ENCODE measurements at regions not wholly inside any gene's neighbourhood (a gene's known extent, or its start where the extent isn't known, plus 50 kb on each side); places are given as distances from the start of the nearest gene placed in this dataset.
A peak's percentile ranks its signal among the peaks of the same experiment; 100 is the strongest.

DNA sequence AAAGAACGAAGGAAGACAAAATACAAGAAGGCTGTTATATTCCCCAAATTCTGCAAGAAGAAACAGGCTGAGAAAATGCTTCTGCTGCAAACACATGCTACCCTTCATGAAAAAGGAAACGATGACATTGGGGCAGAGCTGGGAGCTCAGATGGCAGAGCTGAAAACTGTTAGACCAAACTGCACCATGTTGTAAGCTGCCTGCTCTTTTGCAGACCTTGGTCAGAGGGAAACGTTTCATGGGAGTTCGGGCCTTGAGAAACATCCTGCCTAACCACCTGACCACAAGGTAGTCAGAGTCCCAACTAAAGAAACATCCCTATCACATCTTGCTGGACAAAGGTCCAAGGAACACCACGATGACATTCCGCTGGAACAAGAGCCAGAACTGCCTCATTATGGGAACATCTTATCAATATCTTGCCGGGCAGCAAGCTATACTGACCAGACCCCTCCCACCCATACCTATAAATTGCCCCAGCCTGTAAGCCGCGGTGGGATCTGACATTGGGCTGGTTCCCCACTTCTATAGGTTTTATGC, 110.7 kb upstream of the CTSC start:
- DNase-seq, result no peak

- DNase-seq, result no peak
Observed at GRCh38 chr11:88447281-88447680, 109.7 kb upstream of the CTSC start.

DNA sequence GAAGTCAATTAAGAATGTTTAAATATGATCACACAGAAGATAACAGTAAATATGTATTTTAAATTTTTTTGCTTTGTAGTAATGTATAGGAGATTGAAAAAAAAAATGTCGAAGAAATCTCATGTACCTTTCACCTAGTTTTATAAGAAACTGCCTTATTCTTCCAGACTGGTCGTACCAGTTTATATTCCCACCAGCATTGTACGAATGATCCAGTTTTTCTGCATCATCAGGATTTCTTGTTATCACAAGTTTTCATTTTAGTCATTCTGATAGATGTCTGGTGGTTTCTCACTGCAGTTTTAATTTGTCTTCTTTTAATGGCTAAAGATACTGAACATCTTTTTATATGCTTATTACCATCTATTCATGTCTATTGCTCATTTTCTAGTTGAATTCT, 101.8 kb upstream of the CTSC start:
- no peak for DNase-seq

DNA sequence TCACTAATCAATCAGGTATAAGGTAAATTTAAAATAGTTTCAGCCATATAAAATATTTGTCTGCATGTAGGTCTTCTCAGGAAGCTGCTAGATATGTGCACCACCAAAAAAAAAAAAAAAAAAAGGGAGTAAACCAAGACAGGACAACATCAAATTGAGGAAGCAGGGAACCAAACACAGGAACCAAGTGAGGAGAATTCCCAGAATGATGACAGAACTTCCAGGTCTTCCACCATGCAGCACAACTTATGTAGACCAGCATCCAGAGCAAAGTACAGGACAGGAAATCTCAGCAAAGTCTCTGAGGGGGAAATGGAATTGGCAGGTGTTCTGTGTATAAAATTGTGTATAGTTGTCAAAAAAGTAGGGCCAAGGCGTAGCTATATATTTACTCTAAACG, 101.2 kb upstream of the CTSC start:
- DNase-seq, result no peak

DNA sequence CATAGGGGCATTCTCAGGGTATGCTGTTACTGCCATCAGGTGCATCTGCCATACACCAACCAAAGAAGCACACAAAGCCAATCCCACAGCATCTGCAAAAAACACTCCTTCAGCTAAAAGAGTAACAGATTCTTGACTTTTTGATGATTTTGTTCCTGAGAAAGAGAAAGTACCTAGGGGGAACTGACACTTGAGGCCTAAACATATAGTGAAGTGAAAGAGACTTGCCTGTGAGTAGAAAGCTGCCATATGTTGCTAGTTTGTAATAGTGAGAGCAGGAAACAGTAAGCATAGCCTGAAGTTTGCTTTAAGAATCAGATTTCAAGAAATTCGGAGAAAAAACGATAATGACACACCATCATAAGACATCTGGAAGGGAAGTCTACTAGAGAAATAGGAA, 97.9 kb upstream of the CTSC start:
- no peak for DNase-seq

GRCh38 chr11:88434333-88434976, 96.9 kb upstream of the CTSC start:
- DNase-seq, result no peak

DNA sequence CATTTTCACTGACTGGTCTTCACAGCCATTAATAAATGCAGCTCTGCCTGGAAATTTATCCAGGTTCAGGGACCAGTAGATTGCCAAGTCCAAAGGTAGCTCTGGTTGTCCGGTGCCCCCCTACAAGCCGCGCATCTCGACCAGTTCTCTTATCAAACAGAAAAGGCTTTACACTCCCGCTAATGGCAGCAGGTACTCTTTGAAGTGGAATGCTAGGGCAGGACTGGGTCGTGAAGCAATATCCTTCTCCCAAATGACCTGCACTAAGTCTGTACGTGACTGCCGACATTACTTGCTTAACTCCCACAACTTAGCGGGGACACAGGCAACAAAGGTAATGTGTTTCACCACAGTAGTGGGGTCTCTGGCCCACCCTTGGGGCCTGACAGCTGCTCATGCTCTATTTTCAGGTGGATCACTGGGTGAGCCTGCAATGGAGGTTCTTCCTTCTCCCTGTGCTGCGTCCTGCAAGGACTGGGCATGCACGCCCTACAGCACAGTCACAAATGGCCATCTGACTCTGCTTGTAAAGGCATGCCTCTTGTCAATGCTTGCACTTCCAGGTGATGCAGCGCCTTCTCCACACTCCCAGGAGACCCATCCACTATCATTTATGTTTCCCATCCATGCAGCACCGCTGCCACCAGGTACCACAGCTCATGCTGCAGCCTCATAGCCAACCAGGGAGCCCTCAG, 96.1 kb upstream of the CTSC start:
- DNase-seq, result no peak

- no peak for DNase-seq
Observed at GRCh38 chr11:88431675-88432341, 94.3 kb upstream of the CTSC start.

- no peak for DNase-seq
Observed at GRCh38 chr11:88428959-88429358, 91.4 kb upstream of the CTSC start.

GRCh38 chr11:88427719-88428118, 90.2 kb upstream of the CTSC start:
- no peak for DNase-seq

DNA sequence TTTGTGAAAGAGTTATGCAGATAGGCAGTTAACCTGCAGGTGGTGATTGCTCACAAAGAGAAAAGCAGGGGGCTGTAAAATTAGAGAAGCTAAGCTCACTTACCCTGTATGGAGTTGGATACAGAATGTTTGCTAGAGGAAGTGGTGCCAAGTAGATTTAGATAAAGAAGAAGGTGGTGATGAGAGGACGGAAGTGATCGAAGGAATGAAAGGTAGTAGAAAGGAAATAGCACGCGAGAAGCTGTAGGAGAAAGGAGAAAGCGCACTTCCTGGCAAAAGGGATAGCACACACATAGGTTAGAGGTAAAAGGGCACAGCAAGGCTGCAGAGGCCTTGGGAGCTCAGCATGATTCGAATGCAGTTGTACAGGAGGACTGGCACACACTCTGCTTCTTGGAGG, 87.3 kb upstream of the CTSC start:
- no peak for DNase-seq

DNA sequence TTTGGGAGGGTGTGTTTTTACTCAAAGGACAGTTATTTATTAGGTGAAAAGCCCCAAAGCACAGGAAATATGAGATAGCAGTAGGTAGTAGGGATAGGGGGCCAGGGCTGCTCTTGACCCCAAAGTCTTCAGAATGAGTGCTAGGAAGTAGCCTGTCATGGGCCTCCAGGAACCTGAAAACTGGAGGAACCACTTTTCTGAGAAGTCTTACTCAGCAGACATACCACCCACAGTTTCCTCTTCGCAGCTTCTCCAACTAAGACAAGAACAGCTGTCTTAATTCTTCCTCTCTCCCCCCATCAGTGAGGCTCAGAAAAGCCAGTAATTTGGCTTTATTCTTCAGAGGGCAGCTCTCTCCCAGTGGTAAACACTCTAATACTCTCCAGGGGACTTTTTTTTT, 84.0 kb upstream of the CTSC start:
- DNase-seq, result no peak

- no peak for DNase-seq
Observed at GRCh38 chr11:88420165-88420791, 82.7 kb upstream of the CTSC start.

- no peak for DNase-seq
Observed at GRCh38 chr11:88418508-88418907, 81.0 kb upstream of the CTSC start.

DNA sequence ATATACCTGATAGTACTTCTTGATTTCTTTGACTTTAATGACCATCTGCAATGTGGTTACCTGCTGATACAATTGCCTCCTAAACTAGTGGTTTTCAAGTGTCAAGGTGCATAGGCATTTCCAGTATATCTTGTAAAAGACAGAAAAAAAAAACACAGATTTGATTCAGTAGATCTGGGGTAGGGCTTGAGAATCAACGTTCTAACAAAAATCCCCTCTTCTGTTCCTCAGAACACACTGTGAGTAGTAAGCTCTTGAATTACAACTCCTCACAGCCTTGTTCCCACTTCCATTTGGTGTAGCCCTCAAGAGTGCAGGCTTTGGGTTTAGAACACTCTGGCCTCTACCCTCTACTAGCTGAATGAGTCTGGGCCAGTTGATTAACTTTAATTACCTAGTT, 78.0 kb upstream of the CTSC start:
- DNase-seq, result no peak

DNA sequence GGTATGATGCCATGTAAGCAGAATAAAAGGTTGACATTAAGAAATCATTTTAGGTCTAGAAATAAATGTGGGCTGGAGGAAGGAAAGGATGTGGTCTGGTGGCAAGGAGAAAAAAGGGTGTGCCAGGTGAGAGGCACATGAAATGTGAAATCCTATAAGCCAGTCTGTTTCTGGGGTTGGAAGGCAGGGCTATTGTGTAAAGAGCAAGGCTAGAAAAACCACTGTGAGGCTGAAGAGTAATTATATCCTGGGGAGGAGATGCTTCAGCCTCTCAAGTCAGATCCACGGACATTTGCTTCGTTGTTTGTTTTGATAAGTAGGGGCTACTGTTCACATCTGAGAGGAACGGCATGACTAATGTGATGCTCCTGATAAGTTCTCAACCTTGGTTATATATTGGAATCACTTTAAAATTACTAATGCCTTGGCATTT, 77.5 kb upstream of the CTSC start:
- DNase-seq, result no peak

- DNase-seq, result peak in 3 of 56 donors; percentile 3 to 21 (median 8)
Observed at GRCh38 chr11:88414385-88414861, 76.9 kb upstream of the CTSC start.

DNA sequence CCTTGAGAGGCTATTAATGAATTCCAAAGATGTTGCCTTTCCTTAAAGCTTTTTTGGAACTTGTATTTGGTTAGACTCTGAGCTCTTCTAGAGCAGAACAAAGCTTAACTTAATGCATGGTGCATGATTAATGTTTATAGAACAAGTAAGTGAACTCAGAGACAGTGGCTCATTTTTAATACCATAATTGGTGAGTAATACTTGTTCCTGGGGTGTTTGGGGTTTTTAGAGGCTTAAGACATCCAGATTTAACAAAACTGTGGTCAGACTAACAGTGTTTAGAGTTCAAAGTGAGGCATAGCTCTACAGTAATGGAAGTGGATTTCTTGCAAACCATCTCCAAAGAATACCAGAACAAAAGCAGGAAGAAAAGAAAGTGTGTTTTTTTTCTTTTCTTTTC, 73.7 kb upstream of the CTSC start:
- DNase-seq, result no peak

GRCh38 chr11:88410656-88411055, 73.1 kb upstream of the CTSC start:
- no peak for DNase-seq

- no peak for DNase-seq
Observed at GRCh38 chr11:88410056-88410455, 72.5 kb upstream of the CTSC start.

DNA sequence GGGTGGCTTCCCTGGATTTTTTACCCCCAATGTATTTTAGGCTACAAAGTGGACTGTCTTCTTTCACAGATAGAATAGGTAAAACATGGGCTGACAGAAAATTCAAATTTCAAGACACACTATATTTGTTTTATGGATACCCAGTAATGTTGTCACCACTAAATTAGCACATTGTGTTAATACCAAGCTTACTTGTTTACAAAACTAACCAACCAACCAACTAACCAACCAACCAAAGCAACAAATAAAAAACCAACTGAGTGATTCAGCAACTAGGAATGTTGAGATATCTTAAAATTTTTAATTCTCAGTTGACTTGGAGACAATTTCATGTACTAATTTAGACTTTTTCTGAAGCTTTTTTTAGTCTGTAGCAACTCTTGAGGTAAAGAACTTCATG, 69.3 kb upstream of the CTSC start:
- DNase-seq, result no peak

- DNase-seq, result no peak
Observed at GRCh38 chr11:88405853-88406252, 68.3 kb upstream of the CTSC start.

Measured in nucleus accumbens (tissue), 56 donors.